ENCODE measurements at regions not wholly inside any gene's neighbourhood (a gene's known extent, or its start where the extent isn't known, plus 50 kb on each side); places are given as distances from the start of the nearest gene placed in this dataset.

- H2AK5ac ChIP-seq (ENCODE audit: low read length, severe bottlenecking) = no peak overlapping the region
- no peaks in the 10 kb centered on the region for H3K36me3 ChIP-seq (ENCODE audit: control insufficient read depth in 1 of 2, insufficient read depth in 2 of 2, low read depth in 1 of 2, low read length in 2 of 2)
- H4K8ac ChIP-seq (ENCODE audit: low read length) = no peak overlapping the region
- H3K4me3 ChIP-seq (ENCODE audit: insufficient read depth in 1 of 2, low read depth in 1 of 2, low read length in 2 of 2) = no peak overlapping the region
- H3K27ac ChIP-seq (ENCODE audit: low read length, poor library complexity, severe bottlenecking) = no peak overlapping the region
- H3K18ac ChIP-seq (ENCODE audit: low read depth in 1 of 2, low read length in 2 of 2) = no peak overlapping the region
- H3K14ac ChIP-seq (ENCODE audit: low read length in 2 of 2) = no peak overlapping the region
- H2AFZ ChIP-seq (ENCODE audit: low read depth, low read length) = no peak overlapping the region
- H3K9ac ChIP-seq (ENCODE audit: low read length) = no peak overlapping the region
- WGBS = 39% methylated on average over 2 of the region's 4 CpGs
- no peak overlapping the region for H3K4ac ChIP-seq (ENCODE audit: low read depth in 1 of 2, low read length in 2 of 2)
- H2BK120ac ChIP-seq (ENCODE audit: low read depth, low read length) = no peak overlapping the region
- no peak overlapping the region for H2BK12ac ChIP-seq (ENCODE audit: low read length in 2 of 2)
- no peaks in the 10 kb centered on the region for H3K27me3 ChIP-seq (ENCODE audit: control insufficient read depth in 1 of 2, insufficient read depth in 1 of 2, low read length in 2 of 2)
- peak; percentile 74 for DNase-seq
- no peaks in the 10 kb centered on the region for H3K9me3 ChIP-seq (ENCODE audit: control insufficient read depth, low read length)
- no peak overlapping the region for H3K23ac ChIP-seq (ENCODE audit: low read length in 2 of 2)
- H2BK15ac ChIP-seq (ENCODE audit: low read depth, poor library complexity, severe bottlenecking) = no peak overlapping the region
- no peak overlapping the region for H2BK5ac ChIP-seq (ENCODE audit: low read depth, low read length, poor library complexity, severe bottlenecking)
- no peaks in the 10 kb centered on the region for H3K79me1 ChIP-seq (replicated peaks; ENCODE audit: low read length, poor library complexity, severe bottlenecking)
- H3K4me1 ChIP-seq (ENCODE audit: control insufficient read depth, insufficient read depth, low read depth, low read length) = no peaks in the 10 kb centered on the region
- H3K4me2 ChIP-seq (ENCODE audit: low read length, poor library complexity, severe bottlenecking) = no peak overlapping the region
- no peak overlapping the region for H4K91ac ChIP-seq (ENCODE audit: low read length)
These were observed 234.0 kb upstream of the ZC3H12C start for GRCh38 chr11:109859045-109859724.

DNA sequence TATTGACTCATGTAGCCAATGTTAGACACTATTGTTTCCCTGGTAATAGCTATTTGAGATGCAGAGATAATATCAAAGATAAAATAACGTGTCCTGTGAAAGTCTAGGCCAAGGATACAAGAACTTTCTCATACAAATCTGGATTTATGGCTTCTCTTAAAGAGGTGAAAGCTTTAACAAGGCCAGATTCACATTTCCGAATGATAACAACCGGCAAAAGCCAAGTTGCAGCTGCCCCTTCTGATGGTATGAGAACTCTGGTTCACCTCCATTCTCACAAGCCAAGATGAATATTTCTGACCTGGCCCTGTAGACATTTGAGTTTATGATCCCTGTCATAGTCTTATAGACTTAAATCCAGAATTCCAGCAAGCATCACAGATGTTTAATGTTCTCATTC lies 230.4 kb upstream of the ZC3H12C start:
- H2AK5ac ChIP-seq (ENCODE audit: low read length, severe bottlenecking) = no peak overlapping the region
- no peak overlapping the region for H2BK5ac ChIP-seq (ENCODE audit: low read depth, low read length, poor library complexity, severe bottlenecking)
- H3K27ac ChIP-seq (ENCODE audit: low read length, poor library complexity, severe bottlenecking) = no peak overlapping the region
- no peak overlapping the region for H3K4me3 ChIP-seq (ENCODE audit: insufficient read depth in 1 of 2, low read depth in 1 of 2, low read length in 2 of 2)
- 45% methylated on average over 3 of the region's 3 CpGs for WGBS
- no peak overlapping the region for H3K4ac ChIP-seq (ENCODE audit: low read depth in 1 of 2, low read length in 2 of 2)
- no peak for DNase-seq
- H4K91ac ChIP-seq (ENCODE audit: low read length) = no peak overlapping the region
- no peaks in the 10 kb centered on the region for H3K27me3 ChIP-seq (ENCODE audit: control insufficient read depth in 1 of 2, insufficient read depth in 1 of 2, low read length in 2 of 2)
- no peak overlapping the region for H2BK15ac ChIP-seq (ENCODE audit: low read depth, poor library complexity, severe bottlenecking)
- no peak overlapping the region for H2BK12ac ChIP-seq (ENCODE audit: low read length in 2 of 2)
- no peak overlapping the region for H3K18ac ChIP-seq (ENCODE audit: low read depth in 1 of 2, low read length in 2 of 2)
- H3K23ac ChIP-seq (ENCODE audit: low read length in 2 of 2) = no peak overlapping the region
- no peaks in the 10 kb centered on the region for H3K36me3 ChIP-seq (ENCODE audit: control insufficient read depth in 1 of 2, insufficient read depth in 2 of 2, low read depth in 1 of 2, low read length in 2 of 2)
- no peak overlapping the region for H2AFZ ChIP-seq (ENCODE audit: low read depth, low read length)
- no peak overlapping the region for H2BK120ac ChIP-seq (ENCODE audit: low read depth, low read length)
- no peak overlapping the region for H4K8ac ChIP-seq (ENCODE audit: low read length)
- no peak overlapping the region for H3K4me2 ChIP-seq (ENCODE audit: low read length, poor library complexity, severe bottlenecking)
- H3K79me1 ChIP-seq (replicated peaks; ENCODE audit: low read length, poor library complexity, severe bottlenecking) = no peaks in the 10 kb centered on the region
- H3K14ac ChIP-seq (ENCODE audit: low read length in 2 of 2) = no peak overlapping the region
- no peaks in the 10 kb centered on the region for H3K4me1 ChIP-seq (ENCODE audit: control insufficient read depth, insufficient read depth, low read depth, low read length)
- no peak overlapping the region for H3K9ac ChIP-seq (ENCODE audit: low read length)
- no peaks in the 10 kb centered on the region for H3K9me3 ChIP-seq (ENCODE audit: control insufficient read depth, low read length)

DNA sequence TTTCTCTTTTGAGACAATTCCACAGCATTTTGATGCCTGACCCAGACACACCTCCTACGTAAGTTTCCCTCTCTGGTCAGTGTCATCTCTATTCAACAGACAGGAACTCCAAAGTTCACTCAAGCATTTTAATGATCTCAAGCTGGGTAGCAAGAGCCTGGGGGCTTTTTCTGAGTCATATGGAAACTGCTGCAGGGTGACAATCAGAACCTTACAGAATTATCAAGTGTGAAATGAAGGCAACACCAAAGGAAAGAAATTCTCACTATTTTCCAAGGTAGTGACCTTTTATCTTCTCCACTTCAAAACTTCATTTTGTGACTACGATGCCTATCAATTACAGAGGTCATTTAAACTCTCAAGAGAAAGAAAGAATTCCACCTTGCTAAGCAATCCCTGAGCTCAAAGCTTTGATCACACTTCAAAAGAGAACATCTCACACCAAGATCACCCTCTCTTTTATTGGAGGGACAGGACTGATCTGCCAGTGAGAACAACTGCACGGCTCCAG lies 229.0 kb upstream of the ZC3H12C start:
- Histone ChIP-seq H2AFZ (ENCODE audit: low read depth, low read length) (no peak overlapping the region), H3K79me1 (replicated peaks; ENCODE audit: low read length, poor library complexity, severe bottlenecking) (no peaks in the 10 kb centered on the region), H3K9me3 (ENCODE audit: control insufficient read depth, low read length) (no peaks in the 10 kb centered on the region), H2BK12ac (ENCODE audit: low read length in 2 of 2) (no peak overlapping the region), H3K18ac (ENCODE audit: low read depth in 1 of 2, low read length in 2 of 2) (no peak overlapping the region), H2AK5ac (ENCODE audit: low read length, severe bottlenecking) (no peak overlapping the region), H3K4me3 (ENCODE audit: insufficient read depth in 1 of 2, low read depth in 1 of 2, low read length in 2 of 2) (no peak overlapping the region), H2BK5ac (ENCODE audit: low read depth, low read length, poor library complexity, severe bottlenecking) (no peak overlapping the region), H3K9ac (ENCODE audit: low read length) (no peak overlapping the region), H3K4me1 (ENCODE audit: control insufficient read depth, insufficient read depth, low read depth, low read length) (no peaks in the 10 kb centered on the region), H3K27ac (ENCODE audit: low read length, poor library complexity, severe bottlenecking) (no peak overlapping the region), H3K27me3 (ENCODE audit: control insufficient read depth in 1 of 2, insufficient read depth in 1 of 2, low read length in 2 of 2) (no peaks in the 10 kb centered on the region), H3K23ac (ENCODE audit: low read length in 2 of 2) (no peak overlapping the region), H3K36me3 (ENCODE audit: control insufficient read depth in 1 of 2, insufficient read depth in 2 of 2, low read depth in 1 of 2, low read length in 2 of 2) (no peaks in the 10 kb centered on the region), H3K4ac (ENCODE audit: low read depth in 1 of 2, low read length in 2 of 2) (no peak overlapping the region), H2BK15ac (ENCODE audit: low read depth, poor library complexity, severe bottlenecking) (no peak overlapping the region), H4K8ac (ENCODE audit: low read length) (no peak overlapping the region), H2BK120ac (ENCODE audit: low read depth, low read length) (no peak overlapping the region), H4K91ac (ENCODE audit: low read length) (no peak overlapping the region), H3K14ac (ENCODE audit: low read length in 2 of 2) (no peak overlapping the region), H3K4me2 (ENCODE audit: low read length, poor library complexity, severe bottlenecking) (no peak overlapping the region)
- peak; percentile 15 for DNase-seq
- WGBS = 46% methylated on average over 3 of the region's 3 CpGs

- Histone ChIP-seq H3K4me1 (ENCODE audit: control insufficient read depth, insufficient read depth, low read depth, low read length) (no peaks in the 10 kb centered on the region), H3K9me3 (ENCODE audit: control insufficient read depth, low read length) (no peaks in the 10 kb centered on the region), H3K36me3 (ENCODE audit: control insufficient read depth in 1 of 2, insufficient read depth in 2 of 2, low read depth in 1 of 2, low read length in 2 of 2) (no peaks in the 10 kb centered on the region), H3K18ac (ENCODE audit: low read depth in 1 of 2, low read length in 2 of 2) (no peak overlapping the region), H3K27ac (ENCODE audit: low read length, poor library complexity, severe bottlenecking) (no peak overlapping the region), H3K79me1 (replicated peaks; ENCODE audit: low read length, poor library complexity, severe bottlenecking) (no peaks in the 10 kb centered on the region), H2BK15ac (ENCODE audit: low read depth, poor library complexity, severe bottlenecking) (no peak overlapping the region), H3K23ac (ENCODE audit: low read length in 2 of 2) (no peak overlapping the region), H3K4ac (ENCODE audit: low read depth in 1 of 2, low read length in 2 of 2) (no peak overlapping the region), H4K8ac (ENCODE audit: low read length) (no peak overlapping the region), H2BK120ac (ENCODE audit: low read depth, low read length) (no peak overlapping the region), H4K91ac (ENCODE audit: low read length) (no peak overlapping the region), H2AK5ac (ENCODE audit: low read length, severe bottlenecking) (no peak overlapping the region), H2AFZ (ENCODE audit: low read depth, low read length) (no peak overlapping the region), H2BK12ac (ENCODE audit: low read length in 2 of 2) (no peak overlapping the region), H3K9ac (ENCODE audit: low read length) (no peak overlapping the region), H3K4me3 (ENCODE audit: insufficient read depth in 1 of 2, low read depth in 1 of 2, low read length in 2 of 2) (no peak overlapping the region), H3K14ac (ENCODE audit: low read length in 2 of 2) (no peak overlapping the region), H3K4me2 (ENCODE audit: low read length, poor library complexity, severe bottlenecking) (no peak overlapping the region), H2BK5ac (ENCODE audit: low read depth, low read length, poor library complexity, severe bottlenecking) (no peak overlapping the region), H3K27me3 (ENCODE audit: control insufficient read depth in 1 of 2, insufficient read depth in 1 of 2, low read length in 2 of 2) (no peaks in the 10 kb centered on the region)
- no CpG with 5 or more reads among the region's 2 CpGs for WGBS
- peak; percentile 77 for DNase-seq
These were observed 228.2 kb upstream of the ZC3H12C start for GRCh38 chr11:109864834-109865547.

Measured in mesenchymal stem cell (in vitro differentiated cells and primary cell).